ENCODE measurements at regions not wholly inside any gene's neighbourhood (a gene's known extent, or its start where the extent isn't known, plus 50 kb on each side); places are given as distances from the start of the nearest gene placed in this dataset.

DNA sequence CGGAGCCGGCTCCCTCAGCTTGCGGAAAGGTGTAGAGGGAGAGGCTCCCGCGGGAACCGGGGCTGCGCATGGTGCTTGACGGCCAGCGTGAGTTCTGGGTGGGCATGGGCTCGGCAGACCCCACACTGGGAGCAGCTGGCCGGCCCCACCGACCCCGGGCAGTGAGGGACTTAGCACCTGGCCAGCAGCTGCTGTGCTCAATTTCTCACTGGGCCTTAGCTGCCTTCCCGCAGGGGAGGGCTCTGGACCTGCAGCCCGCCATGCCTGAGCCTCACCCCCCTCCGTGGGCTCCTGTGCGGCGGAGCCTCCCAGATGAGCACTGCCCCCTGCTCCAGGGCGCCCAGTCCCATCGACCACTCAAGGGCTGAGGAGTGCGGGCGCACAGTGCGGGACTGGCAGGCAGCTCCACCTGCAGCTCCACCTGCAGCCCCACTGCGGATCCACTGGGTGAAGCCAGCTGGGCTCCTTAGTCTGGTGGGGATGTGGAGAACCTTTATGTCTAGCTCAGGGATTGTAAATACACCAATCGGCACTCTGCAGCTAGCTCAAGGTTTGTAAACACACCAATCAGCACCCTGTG lies 1141.8 kb downstream of the PCDH17 start:
- H3K4me1 ChIP-seq, result no peaks in the 10 kb centered on the region

DNA sequence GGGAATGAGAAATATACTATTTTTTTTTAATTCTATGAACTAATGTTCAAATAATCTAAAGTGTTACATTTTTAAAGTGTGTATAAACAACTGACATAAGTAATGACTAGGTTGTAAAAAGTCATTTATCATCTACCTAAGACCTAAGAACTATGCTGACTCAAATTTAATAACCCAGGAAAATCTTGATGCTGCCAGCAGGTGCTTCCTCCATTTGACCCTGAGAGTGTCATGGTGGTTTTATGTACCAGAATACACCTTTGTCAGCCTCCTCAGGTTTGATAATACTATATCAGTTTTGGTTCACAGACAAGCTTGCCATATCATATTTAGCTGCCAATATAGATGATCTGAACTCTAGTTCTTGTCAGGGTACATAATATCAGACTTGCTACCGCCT lies 1151.2 kb downstream of the PCDH17 start:
- H2AFZ ChIP-seq, result no peak overlapping the region
- no peaks in the 10 kb centered on the region for H3K9me3 ChIP-seq (ENCODE audit: control insufficient read depth, low read length)
- H3K79me2 ChIP-seq, result no peaks in the 10 kb centered on the region
- TF ChIP-seq, protein P1, sequence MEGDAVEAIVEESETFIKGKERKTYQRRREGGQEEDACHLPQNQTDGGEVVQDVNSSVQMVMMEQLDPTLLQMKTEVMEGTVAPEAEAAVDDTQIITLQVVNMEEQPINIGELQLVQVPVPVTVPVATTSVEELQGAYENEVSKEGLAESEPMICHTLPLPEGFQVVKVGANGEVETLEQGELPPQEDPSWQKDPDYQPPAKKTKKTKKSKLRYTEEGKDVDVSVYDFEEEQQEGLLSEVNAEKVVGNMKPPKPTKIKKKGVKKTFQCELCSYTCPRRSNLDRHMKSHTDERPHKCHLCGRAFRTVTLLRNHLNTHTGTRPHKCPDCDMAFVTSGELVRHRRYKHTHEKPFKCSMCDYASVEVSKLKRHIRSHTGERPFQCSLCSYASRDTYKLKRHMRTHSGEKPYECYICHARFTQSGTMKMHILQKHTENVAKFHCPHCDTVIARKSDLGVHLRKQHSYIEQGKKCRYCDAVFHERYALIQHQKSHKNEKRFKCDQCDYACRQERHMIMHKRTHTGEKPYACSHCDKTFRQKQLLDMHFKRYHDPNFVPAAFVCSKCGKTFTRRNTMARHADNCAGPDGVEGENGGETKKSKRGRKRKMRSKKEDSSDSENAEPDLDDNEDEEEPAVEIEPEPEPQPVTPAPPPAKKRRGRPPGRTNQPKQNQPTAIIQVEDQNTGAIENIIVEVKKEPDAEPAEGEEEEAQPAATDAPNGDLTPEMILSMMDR (IDR thresholded peaks at IDR 0.05), result no peak
- no peak overlapping the region for H3K9ac ChIP-seq
- H3K4me2 ChIP-seq (ENCODE audit: low read length), result no peak overlapping the region
- H3K27ac ChIP-seq, result no peak overlapping the region
- H3K36me3 ChIP-seq (ENCODE audit: control insufficient read depth, insufficient read depth, low read length), result no peaks in the 10 kb centered on the region
- H3K4me3 ChIP-seq (ENCODE audit: low read depth, low read length), result no peak overlapping the region
- H3K27me3 ChIP-seq (ENCODE audit: control insufficient read depth, insufficient read depth, low read length), result no peaks in the 10 kb centered on the region
- H3K4me1 ChIP-seq, result no peaks in the 10 kb centered on the region

More for the DNA sequence above, 1141.8 kb downstream of the PCDH17 start:
- no peak overlapping the region for H2AFZ ChIP-seq
- no peaks in the 10 kb centered on the region for H3K79me2 ChIP-seq
- H3K9ac ChIP-seq, result no peak overlapping the region
- H3K27ac ChIP-seq, result no peak overlapping the region
- H3K4me3 ChIP-seq (ENCODE audit: low read depth, low read length), result no peak overlapping the region
- H3K36me3 ChIP-seq (ENCODE audit: control insufficient read depth, insufficient read depth, low read length), result no peaks in the 10 kb centered on the region
- H3K4me2 ChIP-seq (ENCODE audit: low read length), result no peak overlapping the region
- no peaks in the 10 kb centered on the region for H3K27me3 ChIP-seq (ENCODE audit: control insufficient read depth, insufficient read depth, low read length)
- TF ChIP-seq, protein P1 (IDR thresholded peaks at IDR 0.05), result no peak
- no peaks in the 10 kb centered on the region for H3K9me3 ChIP-seq (ENCODE audit: control insufficient read depth, low read length)

DNA sequence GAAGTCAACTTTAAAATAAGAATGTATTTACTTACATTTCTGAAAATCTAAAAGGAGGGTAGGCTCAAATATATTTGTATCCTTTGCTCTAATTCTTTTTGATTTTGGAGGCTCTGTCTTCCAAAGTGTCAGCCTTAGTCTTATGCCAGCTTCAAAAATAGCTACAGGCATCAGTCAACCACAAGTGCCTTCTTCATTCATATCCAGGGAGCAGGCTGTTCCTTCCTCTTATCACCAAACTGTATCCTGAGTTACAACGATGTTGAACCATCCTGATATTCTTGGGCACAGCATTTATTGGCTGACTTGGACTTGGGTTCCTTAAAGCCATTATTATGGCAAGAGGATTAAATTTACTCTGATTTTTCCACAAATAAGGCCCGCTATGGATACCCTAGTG lies 1161.3 kb downstream of the PCDH17 start:
- Histone ChIP-seq H3K79me2 (no peaks in the 10 kb centered on the region), H3K4me3 (ENCODE audit: low read depth, low read length) (no peak overlapping the region), H3K4me2 (ENCODE audit: low read length) (no peak overlapping the region), H3K9me3 (ENCODE audit: control insufficient read depth, low read length) (no peaks in the 10 kb centered on the region), H3K27me3 (ENCODE audit: control insufficient read depth, insufficient read depth, low read length) (no peaks in the 10 kb centered on the region), H3K27ac (no peak overlapping the region), H2AFZ (no peak overlapping the region), H3K36me3 (ENCODE audit: control insufficient read depth, insufficient read depth, low read length) (no peaks in the 10 kb centered on the region), H3K4me1 (no peaks in the 10 kb centered on the region), H3K9ac (no peak overlapping the region)
- TF ChIP-seq, protein P1 (IDR thresholded peaks at IDR 0.05), result no peak

DNA sequence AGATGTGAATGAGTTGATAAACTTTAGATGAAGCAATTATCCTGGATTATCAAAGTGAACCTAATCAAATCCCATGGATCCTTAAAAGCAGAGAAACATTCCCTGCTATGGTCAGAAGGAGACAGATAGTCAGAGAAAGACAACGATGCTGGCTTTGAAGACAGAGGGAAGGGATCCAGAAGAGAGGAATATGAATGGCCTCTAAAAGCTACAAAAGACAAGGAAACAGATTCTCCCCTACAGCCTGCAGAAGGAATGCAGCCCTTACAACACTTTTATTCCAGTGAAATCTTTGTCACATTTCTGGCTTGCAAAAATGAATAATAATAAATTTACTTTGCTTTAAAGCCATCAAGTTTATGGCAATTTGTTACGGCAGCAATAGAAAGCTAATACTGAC lies 1164.2 kb downstream of the PCDH17 start:
- H3K9me3 ChIP-seq (ENCODE audit: control insufficient read depth, low read length), result no peaks in the 10 kb centered on the region
- H3K27me3 ChIP-seq (ENCODE audit: control insufficient read depth, insufficient read depth, low read length), result no peaks in the 10 kb centered on the region
- TF ChIP-seq, protein P1 (IDR thresholded peaks at IDR 0.05), result no peak
- H3K4me3 ChIP-seq (ENCODE audit: low read depth, low read length), result no peak overlapping the region
- no peak overlapping the region for H2AFZ ChIP-seq
- H3K79me2 ChIP-seq, result no peaks in the 10 kb centered on the region
- no peaks in the 10 kb centered on the region for H3K36me3 ChIP-seq (ENCODE audit: control insufficient read depth, insufficient read depth, low read length)
- no peaks in the 10 kb centered on the region for H3K4me1 ChIP-seq
- H3K27ac ChIP-seq, result no peak overlapping the region
- H3K9ac ChIP-seq, result no peak overlapping the region
- H3K4me2 ChIP-seq (ENCODE audit: low read length), result no peak overlapping the region

DNA sequence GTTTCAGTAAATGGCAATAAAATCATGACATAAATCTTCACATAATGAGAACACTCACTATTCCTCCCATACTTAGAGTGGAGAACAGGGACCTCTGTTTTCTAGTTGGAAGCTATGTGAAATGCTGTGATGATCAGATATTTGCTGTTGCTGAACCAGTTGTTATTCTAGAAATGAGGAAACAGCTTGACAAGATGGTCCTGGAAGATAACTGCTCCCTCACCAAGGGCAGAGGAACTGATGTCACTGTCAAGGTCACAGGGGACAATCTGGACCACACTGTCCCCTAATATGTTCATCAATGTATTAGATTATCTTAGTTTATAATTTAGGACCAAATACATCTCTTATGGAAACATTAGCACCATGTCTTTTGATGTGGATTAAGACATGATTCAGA lies 1173.3 kb downstream of the PCDH17 start:
- TF ChIP-seq, protein P1 (IDR thresholded peaks at IDR 0.05), result no peak
- no peaks in the 10 kb centered on the region for H3K79me2 ChIP-seq
- H3K27me3 ChIP-seq (ENCODE audit: control insufficient read depth, insufficient read depth, low read length), result no peaks in the 10 kb centered on the region
- H2AFZ ChIP-seq, result no peak overlapping the region
- peaks cover 2% of the 10 kb centered on the region for H3K4me1 ChIP-seq
- no peaks in the 10 kb centered on the region for H3K36me3 ChIP-seq (ENCODE audit: control insufficient read depth, insufficient read depth, low read length)
- H3K4me2 ChIP-seq (ENCODE audit: low read length), result no peak overlapping the region
- no peak overlapping the region for H3K9ac ChIP-seq
- H3K4me3 ChIP-seq (ENCODE audit: low read depth, low read length), result no peak overlapping the region
- no peaks in the 10 kb centered on the region for H3K9me3 ChIP-seq (ENCODE audit: control insufficient read depth, low read length)
- no peak overlapping the region for H3K27ac ChIP-seq
